ENCODE measurements at regions not wholly inside any gene's neighbourhood (a gene's known extent, or its start where the extent isn't known, plus 50 kb on each side); places are given as distances from the start of the nearest gene placed in this dataset.

DNA sequence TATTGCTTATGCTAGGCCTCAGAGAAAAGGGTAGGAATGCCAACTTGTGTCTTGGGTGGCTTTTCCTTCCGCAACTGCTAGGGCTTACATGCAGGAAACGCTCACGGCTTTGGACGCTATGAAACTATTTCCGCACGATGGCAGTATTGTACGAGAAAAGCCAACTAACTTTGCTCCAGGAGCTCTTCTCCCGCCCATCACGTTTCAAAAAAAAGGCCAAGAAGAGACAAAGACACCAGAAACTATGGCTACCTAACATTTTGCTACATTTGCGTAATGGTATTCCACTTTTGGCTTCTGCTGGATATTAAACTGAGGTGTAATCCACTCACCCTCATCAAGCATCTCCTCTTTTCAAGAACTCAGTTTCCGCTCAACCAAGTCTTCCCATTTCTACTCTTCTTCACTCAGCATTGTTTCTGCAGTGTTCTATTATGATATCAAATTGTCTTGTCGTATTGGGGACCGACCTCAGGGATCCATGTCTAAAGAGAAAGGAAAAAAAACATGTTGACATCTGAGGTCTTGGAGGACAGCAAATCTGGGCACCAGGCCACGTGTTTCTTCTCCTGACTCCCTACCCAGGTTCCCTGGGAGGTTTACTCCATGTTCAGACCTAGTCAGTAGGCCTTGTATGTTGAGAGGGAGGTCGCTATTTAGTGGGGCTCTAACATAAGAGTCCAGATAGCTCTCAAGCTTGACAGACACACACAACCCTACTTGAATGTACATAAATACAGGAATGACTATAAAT lies 239.4 kb upstream of the STK26 start:
- peak; percentile 50 to 52 for TF ChIP-seq POLR2AphosphoS5 (IDR thresholded peaks at IDR 0.05)
- TF ChIP-seq EP300 (IDR thresholded peaks at IDR 0.05), result no peak
- TF ChIP-seq, protein P1, sequence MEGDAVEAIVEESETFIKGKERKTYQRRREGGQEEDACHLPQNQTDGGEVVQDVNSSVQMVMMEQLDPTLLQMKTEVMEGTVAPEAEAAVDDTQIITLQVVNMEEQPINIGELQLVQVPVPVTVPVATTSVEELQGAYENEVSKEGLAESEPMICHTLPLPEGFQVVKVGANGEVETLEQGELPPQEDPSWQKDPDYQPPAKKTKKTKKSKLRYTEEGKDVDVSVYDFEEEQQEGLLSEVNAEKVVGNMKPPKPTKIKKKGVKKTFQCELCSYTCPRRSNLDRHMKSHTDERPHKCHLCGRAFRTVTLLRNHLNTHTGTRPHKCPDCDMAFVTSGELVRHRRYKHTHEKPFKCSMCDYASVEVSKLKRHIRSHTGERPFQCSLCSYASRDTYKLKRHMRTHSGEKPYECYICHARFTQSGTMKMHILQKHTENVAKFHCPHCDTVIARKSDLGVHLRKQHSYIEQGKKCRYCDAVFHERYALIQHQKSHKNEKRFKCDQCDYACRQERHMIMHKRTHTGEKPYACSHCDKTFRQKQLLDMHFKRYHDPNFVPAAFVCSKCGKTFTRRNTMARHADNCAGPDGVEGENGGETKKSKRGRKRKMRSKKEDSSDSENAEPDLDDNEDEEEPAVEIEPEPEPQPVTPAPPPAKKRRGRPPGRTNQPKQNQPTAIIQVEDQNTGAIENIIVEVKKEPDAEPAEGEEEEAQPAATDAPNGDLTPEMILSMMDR (IDR thresholded peaks at IDR 0.05), result peak in 2 of 3 experiments; percentile 56 to 57
- TF ChIP-seq POLR2A (IDR thresholded peaks at IDR 0.05; ENCODE audit: low read depth), result no peak
